ENCODE measurements at regions not wholly inside any gene's neighbourhood (a gene's known extent, or its start where the extent isn't known, plus 50 kb on each side); places are given as distances from the start of the nearest gene placed in this dataset.

- TF ChIP-seq CTCF (IDR thresholded peaks at IDR 0.05): no peak
- TF ChIP-seq EZH2 (IDR thresholded peaks at IDR 0.05): no peak
Observed at GRCh38 chr1:5563861-5564577, 428.2 kb downstream of the NPHP4 start.

Measured in neural progenitor cell (in vitro differentiated cells).